Femur (tissue), 1 donor: ENCODE measurements at regions not wholly inside any gene's neighbourhood (a gene's known extent, or its start where the extent isn't known, plus 50 kb on each side); places are given as distances from the start of the nearest gene placed in this dataset.

Experiments used
- DNase-seq: peaks from one replicate; pipeline ENCODE4 v3.0.0-alpha.2; 2017

DNA sequence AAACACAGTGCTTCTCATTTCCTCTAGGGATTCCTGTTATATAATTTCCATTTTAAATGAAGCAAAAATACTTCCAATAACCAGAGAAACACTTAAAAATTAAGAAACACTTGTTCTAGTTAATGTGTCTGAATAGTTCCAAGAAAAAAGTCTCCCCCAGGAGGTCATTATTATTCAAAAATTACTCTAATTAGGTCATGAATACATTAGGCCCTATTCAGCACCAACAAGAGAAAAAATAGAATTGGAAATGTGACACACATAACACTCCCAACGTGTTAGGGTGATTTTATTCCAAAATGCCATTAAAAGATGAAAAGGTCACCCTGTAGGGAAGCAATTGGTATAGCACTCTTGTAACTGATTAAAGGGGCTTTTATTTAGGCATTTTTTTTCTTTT, 382.1 kb downstream of the TUSC7 start:
- DNase-seq: no peak

GRCh38 chr3:117096549-117096948, 387.0 kb downstream of the TUSC7 start:
- DNase-seq: no peak

DNA sequence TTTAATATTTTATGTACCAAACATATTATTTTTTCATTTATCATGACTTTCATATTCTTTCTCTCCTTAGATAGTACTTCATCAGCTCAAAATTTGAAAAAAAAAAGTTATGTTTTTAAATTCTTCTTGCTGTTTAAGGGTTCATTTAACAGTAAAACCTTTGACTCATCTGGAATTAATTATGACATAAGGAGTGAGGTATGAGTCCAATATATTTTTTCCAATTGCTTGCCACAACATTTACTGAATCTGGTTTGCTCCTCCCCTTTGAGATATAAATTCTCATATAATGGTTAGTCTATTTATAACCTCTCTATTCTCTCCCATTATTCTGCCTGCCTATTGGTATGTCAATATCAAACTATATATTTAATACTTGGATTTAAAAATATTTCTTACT, 387.8 kb downstream of the TUSC7 start:
- DNase-seq: no peak

DNA sequence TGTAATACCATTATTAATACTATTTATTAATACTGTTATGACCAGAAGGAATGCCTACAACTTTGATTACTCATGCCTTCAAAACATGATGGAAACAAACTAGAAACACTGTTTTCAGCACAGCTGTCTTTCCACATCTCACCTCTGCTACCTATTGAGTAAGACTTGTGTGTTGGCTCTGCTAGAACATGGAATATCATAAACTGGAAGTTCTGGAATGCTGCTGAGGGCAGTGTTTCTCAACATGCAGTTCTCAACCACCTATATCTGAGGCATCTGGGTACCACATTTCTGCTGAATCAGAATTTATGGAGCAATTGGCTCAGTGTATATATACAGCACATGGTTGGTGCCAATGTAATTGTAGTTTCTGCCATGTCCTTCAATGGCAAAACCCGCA, 392.1 kb downstream of the TUSC7 start:
- DNase-seq: no peak

- DNase-seq: no peak
These were observed 392.8 kb downstream of the TUSC7 start for GRCh38 chr3:117102426-117102825.

- DNase-seq: no peak
These were observed 394.1 kb downstream of the TUSC7 start for GRCh38 chr3:117103675-117104074.

GRCh38 chr3:117104381-117104780, 394.8 kb downstream of the TUSC7 start:
- DNase-seq: no peak

- no peak for DNase-seq
These were observed 395.2 kb downstream of the TUSC7 start for GRCh38 chr3:117104792-117105191.

- DNase-seq: no peak
These were observed 396.1 kb downstream of the TUSC7 start for GRCh38 chr3:117105686-117106085.

DNA sequence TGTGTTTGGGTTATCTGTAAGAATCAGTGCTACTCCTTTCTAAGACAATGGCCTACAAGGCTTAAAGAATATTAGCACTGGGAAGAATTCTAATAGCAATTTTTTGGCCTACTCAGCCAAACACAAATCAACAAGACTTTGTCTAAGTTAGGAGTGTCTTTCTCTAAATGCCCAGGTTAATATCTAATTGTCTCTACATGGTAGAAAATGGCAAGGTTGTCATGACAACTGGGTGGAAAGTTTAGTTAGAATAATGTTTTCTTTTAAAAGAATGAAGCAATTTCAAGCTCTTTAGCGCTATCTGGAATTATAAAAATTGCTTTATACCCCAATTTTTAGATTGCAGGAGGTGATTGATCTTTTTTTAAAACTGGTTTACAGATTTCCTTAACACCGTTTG, 396.8 kb downstream of the TUSC7 start:
- no peak for DNase-seq

DNA sequence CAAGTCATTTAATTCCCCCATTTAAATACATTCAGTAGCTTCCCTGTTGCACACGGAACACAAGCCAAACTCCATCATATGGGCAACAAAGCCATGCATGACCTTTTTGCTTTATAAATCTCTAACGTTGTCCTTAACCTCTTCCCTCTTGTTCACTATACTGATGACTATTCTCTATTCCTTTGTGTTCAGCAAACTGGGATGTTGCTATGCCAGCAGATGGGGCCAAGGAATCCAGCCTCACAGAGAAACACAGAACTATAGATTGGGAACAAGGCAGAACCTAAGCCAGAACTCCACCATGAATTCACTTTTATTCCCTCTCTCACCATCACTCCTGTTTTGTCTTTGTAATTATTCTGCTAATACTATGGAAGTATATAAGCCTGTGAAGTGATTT, 398.4 kb downstream of the TUSC7 start:
- no peak for DNase-seq

GRCh38 chr3:117109178-117109577, 399.6 kb downstream of the TUSC7 start:
- DNase-seq: no peak

DNA sequence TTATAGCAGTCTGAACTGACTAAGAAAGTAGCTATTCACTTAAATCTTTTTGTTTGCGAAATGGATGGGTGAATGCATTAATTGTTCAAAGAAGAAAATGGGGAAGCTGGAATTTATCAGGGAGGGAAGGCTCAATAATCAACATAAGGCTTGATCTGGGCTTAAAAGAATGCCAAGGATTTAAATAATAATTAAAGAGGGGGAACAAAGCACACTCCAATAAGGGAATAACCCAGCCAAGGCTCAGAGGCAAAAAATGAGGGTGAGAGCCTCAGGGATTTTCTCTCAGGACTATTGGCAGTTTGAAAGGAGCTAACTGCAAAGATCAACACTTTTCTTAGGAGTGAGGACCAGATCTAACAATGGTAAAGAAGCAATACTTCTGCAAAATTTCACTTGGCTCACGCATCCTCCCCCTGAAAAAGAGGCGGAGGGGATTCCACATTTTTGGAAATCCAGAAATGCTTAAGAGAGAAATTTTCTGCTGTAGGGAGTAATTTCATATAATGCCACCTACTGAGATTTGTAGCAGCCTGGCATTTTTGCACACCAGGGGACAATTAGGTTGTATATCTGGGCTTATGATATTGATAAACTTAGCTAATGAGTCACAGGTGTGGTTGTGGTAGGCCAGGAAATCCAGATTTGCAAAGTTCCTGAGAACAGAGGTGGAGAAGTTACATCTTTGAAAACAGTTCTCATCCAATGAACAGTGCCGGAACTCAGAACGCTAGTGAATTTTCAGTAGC, 405.1 kb downstream of the TUSC7 start:
- no peak for DNase-seq

DNA sequence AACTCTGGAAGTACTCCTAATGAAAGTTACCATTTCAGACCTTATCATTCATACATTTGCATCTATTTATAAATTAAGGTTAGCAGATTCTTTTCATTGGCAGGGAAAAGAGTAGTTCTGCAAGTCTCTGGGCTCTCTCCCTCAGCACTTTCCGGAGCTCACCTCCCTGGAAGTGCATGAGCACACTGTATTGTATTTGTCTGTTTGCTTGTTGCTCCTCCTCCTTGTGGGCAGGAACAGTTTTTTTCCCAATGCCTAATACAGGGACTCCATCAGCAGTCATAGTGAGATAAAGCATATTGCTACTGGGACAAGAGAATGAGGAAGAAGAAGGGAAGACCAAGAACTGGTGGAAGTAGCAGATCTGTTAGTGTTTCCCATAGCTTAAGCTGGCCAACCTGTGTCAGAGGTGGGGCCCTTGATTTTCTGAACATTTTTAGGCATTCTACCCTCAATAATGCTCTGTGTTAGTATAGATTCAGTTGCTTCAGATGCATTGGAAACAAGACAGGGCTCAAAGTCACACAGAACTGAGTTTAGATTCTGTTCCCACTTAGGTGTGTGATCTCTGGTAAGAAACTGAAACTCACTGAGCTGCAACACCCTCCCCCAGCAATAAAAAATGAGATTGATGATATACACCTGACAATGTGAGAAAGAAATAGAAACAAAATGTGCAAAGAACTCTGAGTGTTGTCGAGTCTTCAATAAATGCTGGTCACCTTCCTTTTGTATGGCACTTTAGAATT, 407.8 kb downstream of the TUSC7 start:
- no peak for DNase-seq

DNA sequence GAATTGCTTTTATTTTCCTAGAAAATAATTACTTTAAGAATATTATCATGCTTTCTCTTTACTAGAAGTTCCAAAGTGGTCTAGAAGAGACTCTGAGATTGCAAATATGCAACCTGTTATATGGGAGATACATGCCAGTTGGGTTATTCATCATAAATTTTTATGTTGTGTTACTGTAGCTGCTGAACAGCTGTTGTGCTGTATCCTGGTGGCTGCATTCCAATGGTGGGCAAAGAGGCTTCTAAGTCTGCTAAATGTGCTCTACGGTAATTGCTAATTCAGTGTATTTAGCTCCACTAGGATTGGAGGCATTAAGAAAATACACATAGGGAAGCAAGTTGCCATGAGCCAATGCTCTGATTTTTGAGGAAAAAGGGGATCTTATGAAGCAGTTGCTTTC, 409.0 kb downstream of the TUSC7 start:
- peak; percentile 35 for DNase-seq

GRCh38 chr3:117120014-117120413, 410.4 kb downstream of the TUSC7 start:
- DNase-seq: no peak

DNA sequence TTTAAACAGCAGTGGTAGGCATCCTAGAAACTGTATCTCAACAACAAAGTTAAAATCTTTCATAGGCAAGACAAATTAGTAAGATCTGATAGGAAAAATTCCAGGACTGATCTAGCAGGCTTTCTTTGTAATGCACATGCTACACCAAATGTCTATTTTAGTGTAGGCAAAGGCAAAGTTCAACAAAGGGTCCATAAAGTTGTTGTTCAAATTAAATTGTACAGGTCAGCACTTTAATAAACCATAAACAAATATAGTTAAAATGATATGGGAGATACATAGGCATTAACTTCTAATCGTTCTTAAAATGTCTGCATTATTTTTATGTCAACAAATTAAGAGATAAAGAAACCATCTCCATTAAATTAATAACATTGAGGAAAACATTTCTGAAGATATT, 413.0 kb downstream of the TUSC7 start:
- no peak for DNase-seq

DNA sequence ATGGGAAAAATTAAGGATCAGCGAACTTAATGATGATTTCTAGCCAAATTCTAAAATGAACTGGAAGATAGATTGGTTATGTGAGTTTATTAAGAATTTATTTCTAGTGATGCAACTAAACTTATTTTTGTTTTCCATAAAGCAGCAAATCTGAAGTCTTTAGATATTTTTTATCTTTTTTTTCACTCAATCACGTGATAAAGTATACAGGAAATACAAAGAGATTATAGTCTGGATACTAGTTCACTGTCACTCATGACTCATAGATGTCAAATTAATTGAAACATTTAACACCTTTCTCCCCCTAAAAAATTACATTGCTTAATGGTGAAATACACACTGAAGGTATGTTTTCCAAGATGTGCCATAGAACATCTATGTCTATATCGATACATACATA, 416.9 kb downstream of the TUSC7 start:
- no peak for DNase-seq

DNA sequence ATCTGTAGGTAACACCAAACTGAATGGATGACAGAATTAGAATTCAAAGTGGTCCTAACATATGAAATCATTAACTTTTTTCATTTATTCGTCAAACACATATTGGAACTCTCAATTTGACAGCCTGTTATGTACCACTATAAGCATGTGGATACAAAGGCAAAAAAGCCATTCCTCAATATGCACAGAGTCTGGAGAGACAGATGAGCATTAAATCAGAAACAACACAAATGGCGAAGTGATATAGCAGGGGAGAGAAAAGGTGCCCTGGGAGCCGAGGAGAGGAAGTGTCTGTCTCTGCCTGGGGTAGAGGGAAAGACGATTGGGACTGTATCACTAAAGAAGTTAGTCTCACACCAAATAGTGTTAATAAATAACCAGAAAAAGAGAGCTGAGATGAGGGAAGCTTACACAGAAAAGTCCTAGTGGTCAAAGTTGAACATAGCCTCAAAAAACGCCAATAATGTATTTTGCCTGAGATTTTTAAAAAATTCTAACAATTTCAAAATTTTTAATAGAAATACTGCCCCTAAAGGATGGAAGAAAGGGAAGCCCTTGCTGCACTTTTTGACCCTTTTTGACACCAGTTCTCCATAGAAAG, 417.5 kb downstream of the TUSC7 start:
- DNase-seq: no peak

DNA sequence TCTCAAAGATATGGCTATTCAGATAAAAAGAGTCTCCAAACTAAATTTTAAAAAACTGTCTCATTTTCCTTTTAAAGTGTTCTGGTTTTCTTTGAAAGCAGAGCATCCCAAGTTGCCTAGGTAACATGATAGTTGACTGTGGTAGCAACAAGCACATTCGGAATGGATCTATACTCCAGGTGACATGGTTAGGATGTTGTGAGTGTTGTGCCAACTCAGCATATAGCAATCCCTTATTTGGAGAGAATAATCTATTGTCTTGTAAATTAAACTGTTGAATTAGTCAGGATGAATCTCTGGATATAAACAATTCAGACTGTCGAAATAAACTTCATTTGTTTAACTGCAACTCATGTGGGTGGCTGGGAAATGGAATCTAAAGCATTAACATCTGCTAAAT, 418.6 kb downstream of the TUSC7 start:
- DNase-seq: no peak

- DNase-seq: no peak
These were observed 419.3 kb downstream of the TUSC7 start for GRCh38 chr3:117128872-117129271.

- DNase-seq: no peak
These were observed 419.9 kb downstream of the TUSC7 start for GRCh38 chr3:117129516-117129915.

DNA sequence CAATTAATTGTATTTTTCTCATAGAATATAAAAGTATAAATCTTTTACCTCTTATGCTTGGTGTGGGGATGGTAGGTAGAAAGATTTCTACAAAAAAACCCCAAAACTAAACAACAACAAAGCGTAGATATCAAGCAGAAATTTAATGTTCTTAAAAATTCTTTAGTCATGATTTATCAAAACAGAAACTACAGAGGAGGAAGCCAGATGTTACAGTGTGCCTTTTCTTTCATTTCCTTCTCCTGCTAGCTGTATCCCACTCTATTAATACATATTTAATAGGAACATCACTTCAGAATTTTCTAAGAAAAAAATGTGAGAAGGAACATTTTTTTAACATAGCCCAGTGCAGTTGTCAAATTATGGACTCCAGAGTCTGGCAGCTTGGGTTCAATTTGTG, 420.6 kb downstream of the TUSC7 start:
- DNase-seq: no peak

DNA sequence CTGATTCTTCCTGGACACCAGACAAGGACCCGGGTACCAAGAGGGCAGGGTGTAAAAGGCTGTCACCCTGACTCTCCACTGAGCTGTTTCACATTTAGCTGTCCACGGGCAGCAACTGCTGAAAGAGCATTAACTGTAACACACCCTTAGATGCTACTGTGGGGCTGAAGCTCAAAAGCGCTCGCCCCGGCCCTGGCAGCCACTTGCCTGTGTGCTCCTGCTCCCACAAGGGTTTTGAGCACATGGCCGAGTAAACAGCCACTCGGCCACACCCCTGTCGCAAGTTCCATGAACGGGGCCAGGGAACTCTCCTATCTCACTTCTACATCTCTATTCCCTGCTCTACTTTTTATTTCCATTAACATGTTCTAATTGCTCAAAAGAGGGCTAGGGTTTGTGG, 421.7 kb downstream of the TUSC7 start:
- no peak for DNase-seq
